Loucy (cell line): ENCODE measurements at regions not wholly inside any gene's neighbourhood (a gene's known extent, or its start where the extent isn't known, plus 50 kb on each side); places are given as distances from the start of the nearest gene placed in this dataset.

Experiments used
- H2AFZ ChIP-seq: fragments of 200-600 bp; sonication (generic); 2 replicates; pipeline ENCODE4 v1.6.0; 2016; ENCODE audit warnings: antibody characterized with exemption, mild to moderate bottlenecking, low read length, moderate library complexity
- H3F3A ChIP-seq: fragments of 200-600 bp; 2 replicates; pipeline ENCODE4 v1.6.0; 2016; ENCODE audit warnings: antibody characterized with exemption, low read depth, mild to moderate bottlenecking
- H3K27me3 ChIP-seq: fragments of 200-600 bp; sonication (generic); 2 replicates; pipeline ENCODE4 v1.6.1; 2014; ENCODE audit warnings: low read length, mild to moderate bottlenecking; ENCODE audit not compliant: insufficient read depth, poor library complexity, severe bottlenecking
- H3K36me3 ChIP-seq: fragments of 200-600 bp; sonication (generic); 2 replicates; pipeline ENCODE4 v1.6.1; 2016; ENCODE audit warnings: low read length; ENCODE audit not compliant: insufficient read depth
- H3K4me1 ChIP-seq: fragments of 200-600 bp; sonication (generic); 2 replicates; pipeline ENCODE4 v1.5.1; 2014; ENCODE audit warnings: low read length, mild to moderate bottlenecking; ENCODE audit not compliant: insufficient read depth, poor library complexity, severe bottlenecking
- H3K4me2 ChIP-seq: fragments of 200-600 bp; sonication (generic); 2 replicates; pipeline ENCODE4 v1.6.0; 2014; ENCODE audit warnings: antibody characterized with exemption, low read length, low read depth, mild to moderate bottlenecking; ENCODE audit not compliant: poor library complexity, severe bottlenecking
- H3K4me3 ChIP-seq: fragments of 200-600 bp; sonication (generic); 2 replicates; pipeline ENCODE4 v1.5.1; 2014; ENCODE audit warnings: low read length, mild to moderate bottlenecking, mixed read lengths; ENCODE audit not compliant: poor library complexity, severe bottlenecking
- H3K79me2 ChIP-seq: fragments of 200-600 bp; sonication (generic); 2 replicates; pipeline ENCODE4 v1.6.1; 2014; ENCODE audit warnings: low read length; ENCODE audit not compliant: insufficient read depth
- H3K9ac ChIP-seq: fragments of 200-600 bp; sonication (generic); 2 replicates; pipeline ENCODE4 v1.6.0; 2014; ENCODE audit warnings: mild to moderate bottlenecking, low read depth, low read length, moderate library complexity; ENCODE audit not compliant: poor library complexity, severe bottlenecking
- H3K9me2 ChIP-seq: fragments of 200-600 bp; sonication (generic); replicated peaks from 2 replicates; pipeline ENCODE4 v1.6.1; 2016; ENCODE audit warnings: low read depth, low read length, mixed read lengths
- H3K9me3 ChIP-seq: fragments of 200-600 bp; sonication (generic); 2 replicates; pipeline ENCODE4 v1.6.1; 2014; ENCODE audit warnings: mild to moderate bottlenecking, antibody characterized with exemption, low read length, low read depth; ENCODE audit not compliant: insufficient read depth
- H4K20me1 ChIP-seq: fragments of 200-600 bp; sonication (generic); 2 replicates; pipeline ENCODE4 v1.6.0; 2014; ENCODE audit warnings: antibody characterized with exemption, low read length, mild to moderate bottlenecking; ENCODE audit not compliant: insufficient read depth, poor library complexity, severe bottlenecking
- EZH2phosphoT487 ChIP-seq: fragments of 200-600 bp; IDR thresholded peaks from 2 replicates; pipeline ENCODE4 v1.6.1; 2018; ENCODE audit warnings: antibody characterized with exemption, mild to moderate bottlenecking, moderate library complexity, borderline replicate concordance
- TF ChIP-seq, protein P1 (sequence below): fragments of 200-600 bp; sonication (generic); conservative IDR thresholded peaks from 2 replicates; pipeline ENCODE4 v1.5.1; 2014; ENCODE audit warnings: mild to moderate bottlenecking, antibody characterized with exemption, low read length

GRCh38 chr1:5151511-5151910 is 497.1 kb downstream of the AJAP1 start:
- no peaks in the 10 kb centered on the region for H3K79me2 ChIP-seq
- H3K4me1 ChIP-seq, result no peaks in the 10 kb centered on the region
- H3K4me3 ChIP-seq, result no peak overlapping the region
- H3K9me2 ChIP-seq, result no peaks in the 10 kb centered on the region
- no peaks in the 10 kb centered on the region for H3K36me3 ChIP-seq
- H3K9ac ChIP-seq, result no peak overlapping the region
- H3F3A ChIP-seq, result no peaks in the 10 kb centered on the region
- no peaks in the 10 kb centered on the region for H3K27me3 ChIP-seq
- TF ChIP-seq, protein P1, sequence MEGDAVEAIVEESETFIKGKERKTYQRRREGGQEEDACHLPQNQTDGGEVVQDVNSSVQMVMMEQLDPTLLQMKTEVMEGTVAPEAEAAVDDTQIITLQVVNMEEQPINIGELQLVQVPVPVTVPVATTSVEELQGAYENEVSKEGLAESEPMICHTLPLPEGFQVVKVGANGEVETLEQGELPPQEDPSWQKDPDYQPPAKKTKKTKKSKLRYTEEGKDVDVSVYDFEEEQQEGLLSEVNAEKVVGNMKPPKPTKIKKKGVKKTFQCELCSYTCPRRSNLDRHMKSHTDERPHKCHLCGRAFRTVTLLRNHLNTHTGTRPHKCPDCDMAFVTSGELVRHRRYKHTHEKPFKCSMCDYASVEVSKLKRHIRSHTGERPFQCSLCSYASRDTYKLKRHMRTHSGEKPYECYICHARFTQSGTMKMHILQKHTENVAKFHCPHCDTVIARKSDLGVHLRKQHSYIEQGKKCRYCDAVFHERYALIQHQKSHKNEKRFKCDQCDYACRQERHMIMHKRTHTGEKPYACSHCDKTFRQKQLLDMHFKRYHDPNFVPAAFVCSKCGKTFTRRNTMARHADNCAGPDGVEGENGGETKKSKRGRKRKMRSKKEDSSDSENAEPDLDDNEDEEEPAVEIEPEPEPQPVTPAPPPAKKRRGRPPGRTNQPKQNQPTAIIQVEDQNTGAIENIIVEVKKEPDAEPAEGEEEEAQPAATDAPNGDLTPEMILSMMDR, result no peak
- no peak for TF ChIP-seq EZH2phosphoT487
- H4K20me1 ChIP-seq, result no peaks in the 10 kb centered on the region
- H3K4me2 ChIP-seq, result no peak overlapping the region
- no peak overlapping the region for H2AFZ ChIP-seq
- no peaks in the 10 kb centered on the region; the same call in 1 of the 2 replicates for H3K9me3 ChIP-seq

GRCh38 chr1:5150191-5150590 is 495.8 kb downstream of the AJAP1 start:
- Histone ChIP-seq H3K4me2 (no peak overlapping the region), H3K9me3 (no peaks in the 10 kb centered on the region; the same call in 1 of the 2 replicates), H3K9ac (no peak overlapping the region), H2AFZ (no peak overlapping the region), H3F3A (no peaks in the 10 kb centered on the region), H3K4me1 (no peaks in the 10 kb centered on the region), H3K36me3 (no peaks in the 10 kb centered on the region), H4K20me1 (no peaks in the 10 kb centered on the region), H3K27me3 (no peaks in the 10 kb centered on the region), H3K9me2 (no peaks in the 10 kb centered on the region), H3K4me3 (no peak overlapping the region), H3K79me2 (no peaks in the 10 kb centered on the region)
- TF ChIP-seq, protein P1, result no peak
- TF ChIP-seq EZH2phosphoT487, result no peak

- H3K9ac ChIP-seq, result no peak overlapping the region
- H3K4me1 ChIP-seq, result no peaks in the 10 kb centered on the region
- no peak overlapping the region for H3K4me3 ChIP-seq
- no peaks in the 10 kb centered on the region for H3F3A ChIP-seq
- H3K79me2 ChIP-seq, result no peaks in the 10 kb centered on the region
- H3K9me3 ChIP-seq, result no peaks in the 10 kb centered on the region; the same call in 1 of the 2 replicates
- no peaks in the 10 kb centered on the region for H3K36me3 ChIP-seq
- no peaks in the 10 kb centered on the region for H4K20me1 ChIP-seq
- H3K4me2 ChIP-seq, result no peak overlapping the region
- no peak for TF ChIP-seq EZH2phosphoT487
- TF ChIP-seq, protein P1, result no peak
- no peaks in the 10 kb centered on the region for H3K9me2 ChIP-seq
- H2AFZ ChIP-seq, result no peak overlapping the region
- no peaks in the 10 kb centered on the region for H3K27me3 ChIP-seq
Measured at GRCh38 chr1:5147806-5148205, 493.4 kb downstream of the AJAP1 start.
